Mammary epithelial cell (primary cell): ENCODE measurements at regions not wholly inside any gene's neighbourhood (a gene's known extent, or its start where the extent isn't known, plus 50 kb on each side); places are given as distances from the start of the nearest gene placed in this dataset.

Experiments used
- CTCF ChIP-seq, 2 donors: IDR thresholded peaks in 1 of 2; conservative IDR thresholded peaks in 1 of 2; 2 replicates each; pipeline ENCODE4 v1.5.1; 2011 to 2012; ENCODE audit warnings: inconsistent platforms in 2 of 2, low read length in 2 of 2, mild to moderate bottlenecking in 2 of 2, control low read depth in 1 of 2, low read depth in 1 of 2; ENCODE audit not compliant: insufficient read depth in 1 of 2; ENCODE audit errors: extremely low read depth in 1 of 2
- EZH2 ChIP-seq: IDR thresholded peaks from 2 replicates; pipeline ENCODE4 v1.6.1; 2012; ENCODE audit warnings: low read length, inconsistent platforms, borderline replicate concordance

- TF ChIP-seq CTCF (conservative IDR thresholded peaks at IDR 0.05 in 1 of 2, IDR thresholded peaks at IDR 0.05 in 1 of 2; ENCODE audit: extremely low read depth in 1 of 2, insufficient read depth in 1 of 2, low read depth in 1 of 2, low read length in 2 of 2) (no peak), EZH2 (no peak)
Measured at GRCh38 chr7:108818742-108819141, 249.1 kb downstream of the DNAJB9 start.
